NCI-H146 (cell line): ENCODE measurements at regions not wholly inside any gene's neighbourhood (a gene's known extent, or its start where the extent isn't known, plus 50 kb on each side); places are given as distances from the start of the nearest gene placed in this dataset.
"Not testable (repeated sequence)": the region's sequence is repeated elsewhere in the genome, so short reads cannot be mapped to it uniquely, and the experiment has no call there.

Experiments used
- DNase-seq: peaks from one replicate; lab custom pipeline; 2025; lab: John Stamatoyannopoulos, UW

DNA sequence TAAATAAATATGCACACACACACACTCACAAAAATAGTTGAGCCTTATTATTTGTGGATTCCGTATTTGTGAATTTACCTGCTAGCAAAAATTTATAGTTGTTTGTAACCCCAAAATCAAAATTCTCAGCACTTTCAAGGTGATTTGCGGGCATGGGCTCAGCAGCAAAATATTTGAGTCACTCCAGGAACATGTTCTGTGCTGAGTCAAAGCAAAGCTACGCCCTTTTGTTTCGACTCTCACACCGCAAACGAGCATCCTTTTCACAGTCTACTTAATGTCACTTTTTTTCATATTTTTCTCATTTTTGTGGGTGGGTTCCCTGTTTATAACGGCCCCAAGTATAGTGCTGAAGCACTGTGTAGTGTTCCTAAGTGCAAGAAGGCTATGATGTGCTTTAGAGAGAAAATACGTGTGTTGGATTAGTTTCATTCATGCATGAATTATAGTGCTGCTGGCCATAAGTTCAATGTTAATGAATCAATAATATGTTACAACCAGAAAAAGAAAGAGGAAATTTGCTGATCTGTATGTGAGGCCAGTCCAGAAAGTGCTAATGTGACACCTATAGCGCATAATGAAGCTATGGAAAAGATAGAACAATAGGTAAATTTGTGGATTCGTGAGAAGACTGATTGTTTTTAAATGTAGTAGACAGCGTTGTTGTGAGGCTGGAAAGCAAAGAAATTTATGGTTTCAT lies 723.2 kb upstream of the AGA start:
- DNase-seq = no peak

DNA sequence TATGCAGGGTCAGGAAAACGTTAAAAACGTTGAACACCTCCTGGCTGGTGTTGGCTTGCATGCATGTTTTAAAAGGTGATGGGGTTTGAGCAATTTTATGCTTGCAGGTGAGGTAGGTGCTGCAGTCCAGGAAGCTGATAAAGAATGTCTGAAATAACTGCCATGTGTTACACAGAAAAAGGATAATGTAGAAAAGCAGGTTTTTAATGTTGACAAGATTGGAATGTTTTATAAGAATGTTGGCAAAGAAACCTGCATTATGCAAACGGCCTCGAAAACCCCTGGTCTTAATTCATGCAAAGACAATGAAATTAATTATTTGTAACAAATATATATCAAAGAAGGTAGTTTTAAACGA lies 723.7 kb upstream of the AGA start:
- DNase-seq = no peak

DNA sequence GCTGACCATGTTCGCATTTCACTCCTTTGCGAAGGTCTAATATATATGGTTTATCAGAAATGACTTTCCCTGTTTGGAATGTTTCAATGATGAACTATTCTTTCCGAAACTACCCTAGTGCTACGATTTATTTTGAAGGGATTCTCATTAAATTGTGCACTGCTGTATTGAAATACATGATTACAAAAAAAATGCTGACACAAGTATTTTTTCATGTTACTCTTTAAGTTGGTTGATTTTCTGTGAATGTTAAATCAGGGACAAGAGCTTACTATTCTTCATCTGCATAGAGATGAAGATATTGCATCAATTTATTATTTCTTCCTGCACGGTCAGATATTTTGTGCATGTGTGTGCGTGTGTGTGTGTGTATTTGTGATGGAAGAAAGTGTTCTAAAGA lies 731.5 kb upstream of the AGA start:
- no peak for DNase-seq

DNA sequence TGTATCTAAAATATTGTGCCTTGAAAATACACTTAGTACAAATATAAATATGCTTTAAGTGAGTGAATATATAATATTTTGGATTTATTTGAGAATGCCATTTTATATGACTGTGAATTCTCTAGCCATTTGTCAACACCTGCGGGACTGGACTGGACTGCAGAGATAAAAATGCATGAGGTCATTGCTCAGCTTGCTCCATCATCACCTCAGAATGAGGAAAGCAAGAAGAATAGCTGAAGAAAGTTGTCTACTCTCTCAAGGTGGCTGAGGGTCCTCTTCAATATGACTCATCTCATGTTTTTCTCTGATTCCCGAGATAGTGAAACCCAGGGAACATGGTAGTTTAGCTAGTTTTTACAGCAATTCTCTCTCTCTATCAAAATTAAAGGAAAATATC lies 732.5 kb upstream of the AGA start:
- DNase-seq = no peak

DNA sequence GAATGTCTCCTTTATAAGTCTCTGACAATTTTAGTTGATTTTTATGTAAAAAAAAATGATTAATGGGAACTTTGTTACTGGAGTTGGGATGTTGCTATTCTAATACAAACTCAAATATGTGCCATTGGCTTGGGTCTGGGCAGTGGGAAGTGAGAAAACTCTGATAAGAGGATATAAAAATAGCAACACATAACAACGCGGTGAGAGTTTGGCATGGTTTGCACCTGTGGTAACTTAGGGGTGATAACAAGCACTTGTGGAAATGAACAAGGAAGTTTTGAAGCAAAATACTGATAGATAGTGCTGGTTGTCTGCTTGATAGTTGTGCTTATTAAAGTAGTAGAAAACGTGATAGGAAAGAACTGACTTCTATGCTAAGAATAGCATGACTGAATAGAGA lies 743.3 kb upstream of the AGA start:
- no peak for DNase-seq

DNA sequence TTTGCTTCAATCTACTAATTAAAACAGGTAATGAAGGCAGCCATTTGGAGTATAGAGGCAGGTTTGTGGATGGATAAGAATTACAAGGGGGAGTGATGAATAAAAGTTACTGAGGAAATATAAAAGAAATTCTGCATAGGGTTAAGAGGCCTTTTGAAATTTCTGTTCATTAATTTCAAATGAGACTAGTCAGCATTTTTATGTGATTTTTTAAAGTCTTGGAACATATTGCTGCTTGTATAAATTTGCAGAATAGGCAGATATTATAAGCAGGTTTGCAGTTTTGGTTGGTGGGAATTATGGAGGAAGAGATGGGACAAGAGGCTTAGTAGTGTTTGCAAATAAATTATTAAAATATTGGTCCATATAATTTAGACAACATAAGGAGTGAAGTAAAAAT lies 750.4 kb upstream of the AGA start:
- DNase-seq = no peak

DNA sequence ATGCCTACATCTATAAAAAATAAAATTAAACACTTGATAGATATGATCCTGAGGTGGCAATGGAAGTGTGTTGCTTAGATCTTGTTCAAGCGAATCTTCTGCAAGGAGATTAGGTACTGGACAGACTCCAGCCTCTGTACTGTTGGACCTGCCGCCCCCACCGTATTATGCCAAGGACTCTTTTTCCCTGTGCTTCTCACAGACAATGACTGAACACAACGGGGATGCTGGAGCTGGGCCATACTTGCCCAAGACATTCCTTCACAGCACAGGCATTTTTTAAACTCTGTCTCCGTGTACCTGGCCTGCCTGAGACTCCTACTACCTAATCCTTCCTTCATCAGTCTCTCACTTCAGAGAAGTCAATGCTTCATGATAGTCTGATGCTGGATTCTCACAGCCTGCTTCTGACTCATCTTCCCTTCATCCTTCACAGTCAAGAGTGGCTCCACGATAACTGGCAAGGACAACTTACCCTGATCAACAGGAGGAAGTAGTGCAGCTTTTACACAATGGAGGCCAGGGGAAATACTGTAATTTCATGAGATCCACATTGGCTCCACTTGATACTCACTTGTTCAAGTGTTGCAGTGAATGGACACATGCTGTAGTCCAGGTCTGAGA lies 754.6 kb upstream of the AGA start:
- no peak for DNase-seq

DNA sequence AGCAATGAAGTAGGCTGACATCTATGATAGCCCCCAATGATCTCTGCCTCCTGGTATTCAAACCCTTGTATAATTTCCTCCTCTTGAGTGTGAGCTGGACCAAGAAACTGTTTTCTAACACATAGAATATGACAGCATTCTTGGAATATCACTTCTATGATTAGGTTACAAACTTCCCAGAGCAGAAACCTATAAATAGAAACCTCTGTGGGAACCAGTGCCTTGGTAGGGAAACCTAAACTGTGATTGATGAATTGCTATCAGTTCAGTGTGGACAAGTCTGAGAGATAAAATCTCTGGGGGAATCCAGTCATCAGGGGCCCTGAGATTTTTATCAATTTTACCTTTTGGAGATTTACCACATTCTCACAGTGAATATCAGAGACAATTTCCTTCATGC lies 756.5 kb upstream of the AGA start:
- DNase-seq = no peak

DNA sequence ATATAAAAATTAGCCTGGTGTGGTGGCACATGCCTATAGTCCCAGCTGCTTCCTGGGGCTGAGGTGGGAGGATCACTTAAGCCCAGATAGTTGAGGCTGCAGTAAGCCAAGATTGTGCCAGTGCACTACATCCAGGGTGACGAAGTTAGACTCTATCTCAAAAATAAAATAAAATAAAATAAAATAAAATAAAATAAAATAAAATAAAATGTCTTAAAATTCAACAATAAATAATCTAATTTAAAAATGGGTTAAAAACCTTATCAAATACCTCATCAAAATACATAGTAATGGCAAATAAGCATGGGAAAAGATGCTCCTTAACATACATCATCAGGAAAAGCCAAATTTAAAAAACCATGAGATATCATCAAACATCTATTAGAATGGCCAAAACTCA lies 760.2 kb upstream of the AGA start:
- DNase-seq = no peak

DNA sequence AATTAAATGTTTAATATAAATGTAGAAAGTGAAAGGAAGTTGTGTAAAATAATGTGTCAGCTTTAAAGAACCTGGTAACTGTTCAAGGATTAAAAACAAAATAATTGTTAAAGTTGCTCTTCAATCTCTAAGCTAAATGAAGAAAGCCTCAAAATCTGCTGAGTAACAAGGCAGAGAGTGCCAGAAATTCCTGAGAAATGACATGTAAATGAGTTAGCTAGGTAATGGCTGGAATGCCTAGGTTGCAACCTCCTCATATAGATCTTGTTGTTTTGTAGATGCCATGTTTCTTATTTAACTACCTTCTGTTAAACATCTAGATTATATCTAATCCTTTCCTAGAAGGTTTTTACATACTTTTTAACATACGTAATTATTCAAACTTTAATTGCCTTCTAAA lies 763.6 kb upstream of the AGA start:
- no peak for DNase-seq

DNA sequence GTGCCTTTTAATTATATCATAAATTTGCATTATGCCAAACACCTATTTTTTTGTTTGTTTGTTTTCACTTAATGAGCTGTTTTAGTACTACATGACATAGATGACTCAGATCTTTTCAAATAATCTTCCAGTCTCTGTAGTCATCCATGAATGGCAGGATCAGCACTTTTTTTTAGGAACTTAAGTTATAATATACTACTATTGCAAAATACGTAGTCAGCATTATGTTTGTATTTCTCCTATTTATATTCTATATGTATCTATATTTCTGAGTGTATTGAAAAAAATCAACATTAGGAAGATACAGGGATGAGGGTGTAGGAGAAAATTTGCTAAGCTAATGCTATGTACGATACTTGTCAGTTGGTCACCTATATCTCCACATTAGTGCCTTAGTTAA lies 773.1 kb upstream of the AGA start:
- no peak for DNase-seq

DNA sequence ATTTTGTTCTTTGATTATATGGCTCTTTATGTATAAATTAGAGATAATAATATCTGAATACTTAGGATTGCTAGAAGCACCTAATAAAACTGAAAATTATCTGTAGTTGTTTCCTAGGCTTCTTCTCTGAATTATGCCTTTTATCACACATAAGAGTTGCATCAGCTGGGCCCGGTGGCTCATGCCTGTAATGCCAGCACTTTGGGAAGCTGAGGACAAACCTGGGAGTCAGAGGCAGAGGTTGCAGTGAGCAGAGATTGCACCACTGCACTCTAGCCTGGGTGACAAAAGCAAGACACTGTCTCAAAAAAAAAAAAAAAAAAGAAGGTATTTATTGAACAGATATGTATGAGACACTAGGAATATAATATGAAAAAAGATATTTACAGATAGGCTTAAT lies 773.5 kb upstream of the AGA start:
- DNase-seq = no peak

DNA sequence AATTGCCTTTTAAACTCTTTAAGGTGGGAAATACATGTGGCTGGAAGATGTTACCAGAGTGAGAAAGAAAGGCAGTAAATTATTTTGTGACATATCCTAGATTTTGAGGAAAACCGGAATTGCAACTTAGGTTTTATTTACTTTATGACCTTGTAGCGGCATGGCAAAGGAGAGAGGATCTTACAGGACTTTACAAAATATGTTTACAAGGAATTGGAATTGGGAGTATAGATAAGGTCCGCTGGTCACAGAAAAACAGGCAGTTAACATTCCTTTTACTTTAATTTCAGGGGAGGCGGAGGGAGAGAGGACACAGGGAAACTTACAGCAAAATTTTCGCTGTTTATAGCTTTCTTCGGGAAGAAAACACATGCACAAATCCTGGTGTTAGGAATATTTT lies 784.2 kb upstream of the AGA start:
- DNase-seq = not testable (repeated sequence)

DNA sequence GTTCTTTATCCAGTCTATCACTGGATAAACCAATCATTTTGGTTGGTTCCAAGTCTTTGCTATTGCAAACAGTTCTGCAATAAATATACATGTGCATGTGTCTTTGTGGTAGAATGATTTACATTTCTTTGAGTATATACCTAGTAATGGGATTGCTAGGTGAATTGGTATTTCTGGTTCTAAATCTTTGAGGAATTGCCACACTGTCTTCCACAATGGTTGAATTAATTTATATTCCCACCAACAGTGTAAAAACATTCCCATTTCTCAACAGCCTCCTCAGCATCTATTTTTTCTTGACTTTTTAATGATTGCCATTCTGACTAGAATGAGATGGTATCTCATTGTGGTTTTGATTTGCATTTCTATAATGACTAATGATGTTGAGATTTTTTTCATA lies 791.7 kb upstream of the AGA start:
- DNase-seq = no peak

DNA sequence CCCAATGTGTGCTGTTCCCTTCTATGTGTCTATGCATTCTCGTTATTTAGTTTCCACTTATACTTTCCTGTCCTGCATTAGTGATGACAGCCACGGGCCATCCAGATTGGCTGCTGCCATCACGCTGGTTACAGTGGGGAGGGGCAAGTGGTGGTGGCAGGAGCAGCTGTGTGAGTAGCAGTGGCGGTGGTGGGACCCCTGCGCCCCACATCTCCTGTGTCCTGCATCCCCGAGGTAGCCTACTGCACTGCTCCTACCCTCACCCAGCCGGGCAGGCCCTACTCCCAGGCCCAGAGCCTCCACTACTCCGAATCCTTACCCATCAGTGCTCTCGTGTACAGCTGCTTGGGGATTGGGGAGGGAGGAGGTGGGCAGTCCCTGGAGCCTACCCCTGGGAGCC lies 798.7 kb upstream of the AGA start:
- no peak for DNase-seq

DNA sequence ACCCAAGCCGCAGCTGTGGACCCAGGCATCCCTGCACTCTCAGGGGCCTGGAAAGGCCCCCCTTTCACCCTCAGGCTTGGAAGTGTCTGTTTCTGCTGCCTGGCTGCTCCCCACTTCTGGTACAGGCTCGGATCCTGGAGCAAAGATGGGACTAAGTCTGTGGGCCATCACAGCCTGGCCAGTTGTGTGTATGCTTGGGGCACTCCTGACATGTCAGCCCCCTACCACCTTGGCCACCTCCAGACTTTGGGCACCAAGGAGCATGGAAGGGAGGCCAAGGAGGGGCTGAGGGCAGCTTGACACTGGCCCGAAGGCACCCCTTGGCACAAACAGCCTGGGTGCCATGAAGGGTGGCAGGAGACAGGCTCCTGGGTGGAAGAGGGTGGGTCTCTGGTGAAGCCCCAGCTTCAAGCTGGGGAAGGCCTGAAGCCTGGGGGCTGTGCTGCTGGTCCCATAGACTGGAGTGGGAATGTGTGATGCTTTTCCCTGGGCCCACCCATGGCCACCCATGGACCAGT lies 799.4 kb upstream of the AGA start:
- DNase-seq = no peak

DNA sequence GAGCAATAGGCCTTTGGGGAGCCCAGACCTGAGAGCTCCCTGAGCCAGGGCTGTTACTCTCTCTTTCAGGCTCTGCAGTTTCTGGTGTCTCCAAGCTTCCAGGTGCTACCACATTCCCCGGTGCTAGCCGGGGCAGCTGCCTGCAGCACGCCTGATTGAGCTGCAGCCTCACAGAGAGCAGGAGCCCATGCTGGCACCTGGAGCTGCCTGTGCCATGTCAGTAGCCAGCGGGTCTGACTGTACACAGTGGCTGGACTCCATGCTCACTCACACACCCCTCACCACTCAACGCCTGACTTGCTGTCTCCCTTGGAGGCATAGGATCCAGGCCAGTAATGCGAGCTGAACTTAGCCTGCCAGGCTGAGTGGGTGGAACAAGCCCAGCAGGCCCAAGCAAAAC lies 800.4 kb upstream of the AGA start:
- DNase-seq = no peak

DNA sequence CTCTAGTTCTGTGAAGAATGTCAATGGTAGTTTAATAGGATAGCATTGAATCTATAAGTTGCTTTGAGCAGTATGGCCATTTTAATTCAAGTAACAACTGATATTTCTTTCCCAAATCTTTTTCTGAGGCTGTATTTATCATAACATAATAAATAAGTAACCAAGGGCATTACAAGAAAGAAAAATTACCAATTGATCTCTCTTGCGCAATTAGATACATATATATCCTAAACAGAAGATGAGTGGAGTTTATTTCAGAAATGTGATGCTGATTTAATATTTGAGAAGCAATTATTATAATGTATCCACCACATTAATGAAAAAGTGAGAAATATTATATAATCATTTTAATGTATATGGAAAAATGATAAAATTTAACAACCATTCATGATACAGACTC lies 802.5 kb upstream of the AGA start:
- no peak for DNase-seq

DNA sequence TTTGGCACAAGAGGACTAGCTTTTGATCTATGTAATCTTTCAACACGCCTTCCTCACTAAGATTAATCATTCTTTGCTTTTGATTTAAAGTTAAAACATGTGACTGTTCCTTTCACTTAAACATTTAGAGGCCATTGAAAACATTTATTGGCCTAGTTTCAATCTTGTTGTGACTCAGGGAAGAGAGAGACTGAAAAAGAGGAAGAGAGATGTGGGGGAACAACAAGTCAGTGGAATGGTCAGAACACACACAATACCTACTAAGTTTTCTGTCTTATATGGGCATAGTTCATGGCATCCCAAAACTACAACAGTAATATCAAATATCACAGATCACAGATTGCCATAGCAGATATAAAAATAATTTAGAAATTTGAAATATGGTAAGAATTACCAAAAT lies 812.9 kb upstream of the AGA start:
- DNase-seq = no peak

DNA sequence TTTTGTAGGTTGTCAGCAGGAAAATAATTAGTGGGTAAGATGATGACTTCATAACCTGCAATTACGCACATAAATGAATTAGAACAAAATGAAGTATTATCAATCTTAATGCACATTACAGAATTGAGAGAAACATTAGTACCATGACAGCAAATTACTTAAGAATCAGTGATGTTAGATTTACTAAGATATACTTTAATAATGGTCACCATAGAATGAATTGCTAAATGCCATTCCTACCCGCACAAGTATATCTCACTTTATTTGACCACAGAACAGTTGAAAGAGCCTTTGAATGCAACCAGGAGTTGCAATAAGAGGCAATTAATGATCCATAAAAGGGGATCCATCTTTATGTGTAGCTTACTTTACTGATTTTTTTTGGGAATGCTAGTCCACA lies 816.4 kb upstream of the AGA start:
- DNase-seq = no peak

DNA sequence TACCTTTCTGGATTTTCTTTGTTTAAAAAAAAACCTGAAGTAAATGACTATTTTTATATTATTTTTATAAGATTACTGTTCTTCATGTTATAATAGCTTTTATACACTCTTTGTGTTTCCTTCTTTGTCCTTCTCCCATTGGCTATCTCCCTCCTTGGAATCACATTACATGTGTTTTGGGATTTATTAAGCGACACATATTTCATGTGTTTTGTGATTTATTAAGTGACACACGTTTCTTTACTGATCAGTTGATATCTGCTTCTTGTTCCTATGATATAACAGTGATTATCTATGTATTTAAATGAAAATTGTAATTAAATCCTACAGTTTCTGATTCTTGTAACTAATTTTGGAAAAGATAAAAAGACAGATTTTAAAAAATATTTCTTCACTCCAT lies 817.3 kb upstream of the AGA start:
- no peak for DNase-seq

DNA sequence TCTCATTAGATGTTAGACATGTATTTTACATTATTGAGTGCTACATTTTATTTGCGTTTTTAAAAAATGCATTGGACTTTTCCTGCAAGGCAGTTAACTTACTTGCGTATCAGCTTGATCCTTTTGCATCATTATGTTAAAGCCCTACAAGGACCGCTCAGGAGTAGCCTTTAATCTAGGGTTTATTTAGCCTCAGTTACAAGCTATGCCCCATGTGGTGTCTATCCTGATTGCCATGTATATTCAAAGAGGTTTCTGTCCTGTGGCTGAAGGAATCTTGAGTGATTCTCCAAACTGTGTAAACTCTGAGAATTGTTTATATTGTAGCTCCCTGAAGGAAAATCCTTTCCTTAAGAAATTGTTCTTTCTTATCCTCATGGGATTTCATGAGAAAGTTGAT lies 821.8 kb upstream of the AGA start:
- DNase-seq = no peak

DNA sequence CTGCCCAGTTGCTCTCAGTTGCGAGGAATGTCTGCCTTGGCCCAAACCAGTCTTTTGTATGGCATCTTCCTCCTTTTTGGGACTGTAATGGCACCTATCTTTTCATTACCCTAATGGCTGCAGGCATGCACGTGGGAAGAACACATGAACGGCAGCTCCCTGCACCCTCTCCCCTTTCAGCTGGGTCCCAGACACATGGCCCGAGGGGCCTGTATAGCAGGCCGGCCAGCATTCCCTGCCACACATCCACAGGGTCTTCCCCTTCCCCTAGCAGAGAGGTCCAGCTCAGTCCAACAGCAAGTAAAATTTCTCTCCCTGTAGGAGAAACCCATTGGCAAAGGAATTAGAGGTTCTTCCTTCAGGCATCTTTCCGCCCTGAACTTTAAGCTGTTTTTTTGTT lies 829.1 kb upstream of the AGA start:
- DNase-seq = no peak

DNA sequence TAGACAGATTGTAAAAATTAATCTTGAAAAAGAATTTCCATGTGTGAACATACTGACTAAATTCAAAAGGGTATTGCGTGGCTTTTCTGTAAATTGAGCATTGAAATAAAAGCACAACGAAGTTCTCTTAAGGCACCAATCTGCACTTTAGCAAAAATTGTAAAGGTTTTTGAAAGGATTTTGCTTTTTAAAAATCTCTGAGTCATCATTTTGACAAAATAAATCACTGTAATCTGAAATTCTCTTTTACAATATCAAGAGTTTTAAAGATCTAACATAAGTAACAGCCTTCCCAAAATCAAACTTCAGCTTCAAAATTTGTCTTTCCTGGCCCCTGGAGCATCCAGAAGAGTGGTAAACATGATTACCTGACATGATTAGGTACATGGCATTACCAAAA lies 830.9 kb upstream of the AGA start:
- DNase-seq = no peak
